Panc1 (cell line): ENCODE measurements at regions not wholly inside any gene's neighbourhood (a gene's known extent, or its start where the extent isn't known, plus 50 kb on each side); places are given as distances from the start of the nearest gene placed in this dataset.

Source experiments
- CTCF ChIP-seq: fragments of 450-650 bp; IDR thresholded peaks from 2 replicates; pipeline ENCODE4 v1.5.1; 2017; ENCODE audit warnings: mild to moderate bottlenecking
- POLR2AphosphoS5 ChIP-seq: IDR thresholded peaks from 2 replicates; pipeline ENCODE4 v1.6.1; 2012; ENCODE audit warnings: mild to moderate bottlenecking, low read depth, low read length, moderate library complexity
- REST ChIP-seq, 2 experiments: IDR thresholded peaks; 2 replicates each; pipeline ENCODE4 v1.6.1; 2011 to 2012; ENCODE audit warnings: low read depth in 2 of 2, control low read depth in 1 of 2, low read length in 1 of 2, mild to moderate bottlenecking in 1 of 2, moderate library complexity in 1 of 2; ENCODE audit not compliant: insufficient read depth in 1 of 2

- no peak for TF ChIP-seq REST (IDR thresholded peaks at IDR 0.05; ENCODE audit: insufficient read depth in 1 of 2, low read depth in 2 of 2, low read length in 1 of 2)
- no peak for TF ChIP-seq CTCF
- no peak for TF ChIP-seq POLR2AphosphoS5
Measured at GRCh38 chr2:88810488-88810887, 119.0 kb downstream of the RPIA start.
